GM12873 (cell line): ENCODE measurements at regions not wholly inside any gene's neighbourhood (a gene's known extent, or its start where the extent isn't known, plus 50 kb on each side); places are given as distances from the start of the nearest gene placed in this dataset.

Experiments used
- CTCF ChIP-seq: IDR thresholded peaks from 2 replicates; pipeline ENCODE4 v1.5.1; 2012; ENCODE audit warnings: low read depth, mild to moderate bottlenecking, moderate library complexity, low read length, control low read depth; ENCODE audit not compliant: insufficient read depth; ENCODE audit errors: missing control alignments

- TF ChIP-seq CTCF = no peak
Observed at GRCh38 chr7:65746398-65746669, 126.5 kb upstream of the VKORC1L1 start.

GRCh38 chr7:65749039-65749438 lies 123.8 kb upstream of the VKORC1L1 start:
- TF ChIP-seq CTCF = no peak

- TF ChIP-seq CTCF = no peak
Observed at GRCh38 chr7:65749518-65749917, 123.4 kb upstream of the VKORC1L1 start.

GRCh38 chr7:65750511-65751344 lies 122.1 kb upstream of the VKORC1L1 start:
- TF ChIP-seq CTCF = no peak

- TF ChIP-seq CTCF = peak; percentile 29
Observed at GRCh38 chr7:65770473-65771225, 102.2 kb upstream of the VKORC1L1 start.

- no peak for TF ChIP-seq CTCF
Observed at GRCh38 chr7:65796205-65796604, 76.7 kb upstream of the VKORC1L1 start.
